GM23338 (cell line): ENCODE measurements at regions not wholly inside any gene's neighbourhood (a gene's known extent, or its start where the extent isn't known, plus 50 kb on each side); places are given as distances from the start of the nearest gene placed in this dataset.

Experiments
- ATAC-seq: fragments of 200-7000 bp; cut with Tn5 transposase; 3 replicates; pipeline ENCODE4 v1.9.1; 2020
- DNase-seq: peaks from one replicate; pipeline ENCODE4 v3.0.0-alpha.2; 2015; ENCODE audit warnings: low spot score
- H2AFZ ChIP-seq: fragments of 200-600 bp; sonication (generic); 2 replicates; pipeline ENCODE4 v1.8.0; 2016; ENCODE audit warnings: antibody characterized with exemption, mild to moderate bottlenecking, moderate library complexity
- H3F3A ChIP-seq: fragments of 200-600 bp; sonication (generic); replicated peaks from 2 replicates; pipeline ENCODE4 v1.8.0; 2017; ENCODE audit warnings: antibody characterized with exemption, mixed run types, low read depth
- H3K27ac ChIP-seq: fragments of 200-600 bp; sonication (generic); 2 replicates; pipeline ENCODE4 v1.6.1; 2016; ENCODE audit warnings: low read depth
- H3K27me3 ChIP-seq: fragments of 200-600 bp; sonication (generic); 2 replicates; pipeline ENCODE4 v1.8.0; 2016; ENCODE audit warnings: mild to moderate bottlenecking, mixed run types, moderate library complexity; ENCODE audit not compliant: insufficient read depth
- H3K36me3 ChIP-seq: fragments of 200-600 bp; sonication (generic); 2 replicates; pipeline ENCODE4 v1.8.0; 2016; ENCODE audit warnings: mild to moderate bottlenecking; ENCODE audit not compliant: insufficient read depth
- H3K4me1 ChIP-seq: fragments of 200-600 bp; sonication (generic); 2 replicates; pipeline ENCODE4 v1.8.0; 2016; ENCODE audit warnings: mild to moderate bottlenecking, moderate library complexity; ENCODE audit not compliant: insufficient read depth
- H3K4me2 ChIP-seq: fragments of 200-600 bp; sonication (generic); 2 replicates; pipeline ENCODE4 v1.7.1; 2017; ENCODE audit warnings: mixed run types
- H3K4me3 ChIP-seq: fragments of 200-600 bp; sonication (generic); 2 replicates; pipeline ENCODE4 v1.6.1; 2016; ENCODE audit warnings: mixed run types
- H3K79me2 ChIP-seq: fragments of 200-600 bp; sonication (generic); replicated peaks from 2 replicates; pipeline ENCODE4 v1.8.0; 2017; ENCODE audit warnings: mild to moderate bottlenecking; ENCODE audit not compliant: insufficient read depth
- H3K9me2 ChIP-seq: fragments of 200-600 bp; sonication (generic); 2 replicates; pipeline ENCODE4 v1.8.0; 2017; ENCODE audit not compliant: insufficient read depth
- H4K20me1 ChIP-seq: fragments of 200-600 bp; sonication (generic); replicated peaks from 2 replicates; pipeline ENCODE4 v1.8.0; 2017; ENCODE audit warnings: mild to moderate bottlenecking; ENCODE audit not compliant: insufficient read depth
- H3K27ac Mint-ChIP-seq: 2 replicates; pipeline ENCODE4 v1.8.0; 2020; ENCODE audit warnings: inconsistent platforms, mild to moderate bottlenecking, moderate library complexity, mixed read lengths
- H3K27me3 Mint-ChIP-seq: 3 replicates; pipeline ENCODE4 v1.8.0; 2022; ENCODE audit warnings: low read depth, mild to moderate bottlenecking, moderate library complexity, mixed read lengths, inconsistent platforms; ENCODE audit not compliant: insufficient read depth, poor library complexity
- H3K36me3 Mint-ChIP-seq: 3 replicates; pipeline ENCODE4 v1.8.0; 2021; ENCODE audit warnings: low read depth, mild to moderate bottlenecking, inconsistent platforms, moderate library complexity, mixed read lengths
- H3K4me1 Mint-ChIP-seq: 3 replicates; pipeline ENCODE4 v1.8.0; 2020; ENCODE audit warnings: mild to moderate bottlenecking, inconsistent platforms, mixed read lengths
- H3K4me3 Mint-ChIP-seq: 3 replicates; pipeline ENCODE4 v1.8.0; 2021; ENCODE audit warnings: moderate library complexity, mild to moderate bottlenecking, inconsistent platforms, mixed read lengths
- H3K9me3 Mint-ChIP-seq: 3 replicates; pipeline ENCODE4 v1.8.0; 2020; ENCODE audit warnings: moderate library complexity, mild to moderate bottlenecking, inconsistent platforms, mixed read lengths
- CREB1 ChIP-seq: fragments of 250-450 bp; sonication (Bioruptor Pico); IDR thresholded peaks from 2 replicates; pipeline ENCODE4 v1.5.0; 2020; ENCODE audit warnings: low read depth, mild to moderate bottlenecking, moderate library complexity
- CTCF ChIP-seq, 2 experiments: fragments of 200-600 bp in 1 of 2; sonication (generic) in 1 of 2; conservative IDR thresholded peaks; 2 replicates each; pipeline versions ENCODE4 v1.5.1 to v1.6.1; 2016 to 2017; ENCODE audit warnings: antibody characterized with exemption in 2 of 2, low read depth in 2 of 2, mild to moderate bottlenecking in 2 of 2, moderate library complexity in 1 of 2
- EZH2 ChIP-seq: fragments of 200-600 bp; sonication (generic); IDR thresholded peaks from one replicate; pipeline ENCODE4 v1.8.0; 2017; ENCODE audit warnings: antibody characterized with exemption, mild to moderate bottlenecking, low read depth; ENCODE audit not compliant: unreplicated experiment
- EZH2phosphoT487 ChIP-seq: fragments of 200-600 bp; sonication (generic); IDR thresholded peaks from one replicate; pipeline ENCODE4 v1.8.1; 2018; ENCODE audit warnings: antibody characterized with exemption; ENCODE audit not compliant: unreplicated experiment
- JUNB ChIP-seq: IDR thresholded peaks from one replicate; pipeline ENCODE4 v1.6.1; 2016; ENCODE audit warnings: antibody characterized with exemption; ENCODE audit not compliant: unreplicated experiment
- NANOG ChIP-seq: IDR thresholded peaks from 2 replicates; pipeline ENCODE4 v1.6.1; 2016; ENCODE audit warnings: antibody characterized with exemption, borderline replicate concordance
- POLR2AphosphoS5 ChIP-seq: IDR thresholded peaks from 2 replicates; pipeline ENCODE4 v1.6.1; 2016; ENCODE audit warnings: antibody characterized with exemption, low read depth
- REST ChIP-seq: IDR thresholded peaks from one replicate; pipeline ENCODE4 v1.6.1; 2018; ENCODE audit warnings: antibody characterized with exemption; ENCODE audit not compliant: unreplicated experiment
- STAT1 ChIP-seq: IDR thresholded peaks from one replicate; pipeline ENCODE4 v1.6.1; 2016; ENCODE audit warnings: antibody characterized with exemption; ENCODE audit not compliant: unreplicated experiment
- ZNF114 ChIP-seq: fragments of 250-450 bp; sonication (Bioruptor Pico); IDR thresholded peaks from 2 replicates; pipeline ENCODE4 v1.5.0; 2020; ENCODE audit warnings: mild to moderate bottlenecking, moderate library complexity
- ZNF331 ChIP-seq: fragments of 250-450 bp; sonication (Bioruptor Pico); IDR thresholded peaks from 2 replicates; pipeline ENCODE4 v1.5.0; 2020; ENCODE audit warnings: low read depth, mild to moderate bottlenecking, moderate library complexity
- TF ChIP-seq, protein P1 (sequence below): IDR thresholded peaks from 2 replicates; pipeline ENCODE4 v1.6.1; 2016; ENCODE audit warnings: antibody characterized with exemption
- TF ChIP-seq, protein P2 (sequence below): fragments of 250-450 bp; sonication (Bioruptor Pico); IDR thresholded peaks from 2 replicates; pipeline ENCODE4 v1.5.0; 2020; ENCODE audit warnings: mild to moderate bottlenecking, moderate library complexity

GRCh38 chr20:4516876-4517275 is 169.4 kb upstream of the PRNP start:
- Mint-ChIP-seq H3K27me3 (peaks cover 4% of the 10 kb centered on the region), H3K4me1 (peaks cover 17% of the 10 kb centered on the region), H3K27ac (no peak overlapping the region), H3K9me3 (no peaks in the 10 kb centered on the region), H3K36me3 (no peaks in the 10 kb centered on the region; the same call in 2 of the 3 replicates), H3K4me3 (no peak overlapping the region)
- Histone ChIP-seq H3K27me3 (no peaks in the 10 kb centered on the region), H3K4me2 (no peak overlapping the region), H2AFZ (no peak overlapping the region), H3K27ac (no peak overlapping the region), H3F3A (no peaks in the 10 kb centered on the region), H4K20me1 (no peaks in the 10 kb centered on the region), H3K4me1 (0 out of 2 replicates have a peak, but pooled peaks cover 10% of the 10 kb centered on the region), H3K36me3 (no peaks in the 10 kb centered on the region), H3K4me3 (no peak overlapping the region), H3K9me2 (peaks cover 6% of the 10 kb centered on the region), H3K79me2 (no peaks in the 10 kb centered on the region)
- TF ChIP-seq, protein P1, sequence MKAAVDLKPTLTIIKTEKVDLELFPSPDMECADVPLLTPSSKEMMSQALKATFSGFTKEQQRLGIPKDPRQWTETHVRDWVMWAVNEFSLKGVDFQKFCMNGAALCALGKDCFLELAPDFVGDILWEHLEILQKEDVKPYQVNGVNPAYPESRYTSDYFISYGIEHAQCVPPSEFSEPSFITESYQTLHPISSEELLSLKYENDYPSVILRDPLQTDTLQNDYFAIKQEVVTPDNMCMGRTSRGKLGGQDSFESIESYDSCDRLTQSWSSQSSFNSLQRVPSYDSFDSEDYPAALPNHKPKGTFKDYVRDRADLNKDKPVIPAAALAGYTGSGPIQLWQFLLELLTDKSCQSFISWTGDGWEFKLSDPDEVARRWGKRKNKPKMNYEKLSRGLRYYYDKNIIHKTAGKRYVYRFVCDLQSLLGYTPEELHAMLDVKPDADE, result no peak
- no peak for TF ChIP-seq POLR2AphosphoS5
- no peak for TF ChIP-seq STAT1
- no peak for TF ChIP-seq ZNF114 (CRISPR knock-in tag)
- no peak for TF ChIP-seq EZH2
- no peak for TF ChIP-seq ZNF331 (CRISPR knock-in tag)
- TF ChIP-seq, protein P2, sequence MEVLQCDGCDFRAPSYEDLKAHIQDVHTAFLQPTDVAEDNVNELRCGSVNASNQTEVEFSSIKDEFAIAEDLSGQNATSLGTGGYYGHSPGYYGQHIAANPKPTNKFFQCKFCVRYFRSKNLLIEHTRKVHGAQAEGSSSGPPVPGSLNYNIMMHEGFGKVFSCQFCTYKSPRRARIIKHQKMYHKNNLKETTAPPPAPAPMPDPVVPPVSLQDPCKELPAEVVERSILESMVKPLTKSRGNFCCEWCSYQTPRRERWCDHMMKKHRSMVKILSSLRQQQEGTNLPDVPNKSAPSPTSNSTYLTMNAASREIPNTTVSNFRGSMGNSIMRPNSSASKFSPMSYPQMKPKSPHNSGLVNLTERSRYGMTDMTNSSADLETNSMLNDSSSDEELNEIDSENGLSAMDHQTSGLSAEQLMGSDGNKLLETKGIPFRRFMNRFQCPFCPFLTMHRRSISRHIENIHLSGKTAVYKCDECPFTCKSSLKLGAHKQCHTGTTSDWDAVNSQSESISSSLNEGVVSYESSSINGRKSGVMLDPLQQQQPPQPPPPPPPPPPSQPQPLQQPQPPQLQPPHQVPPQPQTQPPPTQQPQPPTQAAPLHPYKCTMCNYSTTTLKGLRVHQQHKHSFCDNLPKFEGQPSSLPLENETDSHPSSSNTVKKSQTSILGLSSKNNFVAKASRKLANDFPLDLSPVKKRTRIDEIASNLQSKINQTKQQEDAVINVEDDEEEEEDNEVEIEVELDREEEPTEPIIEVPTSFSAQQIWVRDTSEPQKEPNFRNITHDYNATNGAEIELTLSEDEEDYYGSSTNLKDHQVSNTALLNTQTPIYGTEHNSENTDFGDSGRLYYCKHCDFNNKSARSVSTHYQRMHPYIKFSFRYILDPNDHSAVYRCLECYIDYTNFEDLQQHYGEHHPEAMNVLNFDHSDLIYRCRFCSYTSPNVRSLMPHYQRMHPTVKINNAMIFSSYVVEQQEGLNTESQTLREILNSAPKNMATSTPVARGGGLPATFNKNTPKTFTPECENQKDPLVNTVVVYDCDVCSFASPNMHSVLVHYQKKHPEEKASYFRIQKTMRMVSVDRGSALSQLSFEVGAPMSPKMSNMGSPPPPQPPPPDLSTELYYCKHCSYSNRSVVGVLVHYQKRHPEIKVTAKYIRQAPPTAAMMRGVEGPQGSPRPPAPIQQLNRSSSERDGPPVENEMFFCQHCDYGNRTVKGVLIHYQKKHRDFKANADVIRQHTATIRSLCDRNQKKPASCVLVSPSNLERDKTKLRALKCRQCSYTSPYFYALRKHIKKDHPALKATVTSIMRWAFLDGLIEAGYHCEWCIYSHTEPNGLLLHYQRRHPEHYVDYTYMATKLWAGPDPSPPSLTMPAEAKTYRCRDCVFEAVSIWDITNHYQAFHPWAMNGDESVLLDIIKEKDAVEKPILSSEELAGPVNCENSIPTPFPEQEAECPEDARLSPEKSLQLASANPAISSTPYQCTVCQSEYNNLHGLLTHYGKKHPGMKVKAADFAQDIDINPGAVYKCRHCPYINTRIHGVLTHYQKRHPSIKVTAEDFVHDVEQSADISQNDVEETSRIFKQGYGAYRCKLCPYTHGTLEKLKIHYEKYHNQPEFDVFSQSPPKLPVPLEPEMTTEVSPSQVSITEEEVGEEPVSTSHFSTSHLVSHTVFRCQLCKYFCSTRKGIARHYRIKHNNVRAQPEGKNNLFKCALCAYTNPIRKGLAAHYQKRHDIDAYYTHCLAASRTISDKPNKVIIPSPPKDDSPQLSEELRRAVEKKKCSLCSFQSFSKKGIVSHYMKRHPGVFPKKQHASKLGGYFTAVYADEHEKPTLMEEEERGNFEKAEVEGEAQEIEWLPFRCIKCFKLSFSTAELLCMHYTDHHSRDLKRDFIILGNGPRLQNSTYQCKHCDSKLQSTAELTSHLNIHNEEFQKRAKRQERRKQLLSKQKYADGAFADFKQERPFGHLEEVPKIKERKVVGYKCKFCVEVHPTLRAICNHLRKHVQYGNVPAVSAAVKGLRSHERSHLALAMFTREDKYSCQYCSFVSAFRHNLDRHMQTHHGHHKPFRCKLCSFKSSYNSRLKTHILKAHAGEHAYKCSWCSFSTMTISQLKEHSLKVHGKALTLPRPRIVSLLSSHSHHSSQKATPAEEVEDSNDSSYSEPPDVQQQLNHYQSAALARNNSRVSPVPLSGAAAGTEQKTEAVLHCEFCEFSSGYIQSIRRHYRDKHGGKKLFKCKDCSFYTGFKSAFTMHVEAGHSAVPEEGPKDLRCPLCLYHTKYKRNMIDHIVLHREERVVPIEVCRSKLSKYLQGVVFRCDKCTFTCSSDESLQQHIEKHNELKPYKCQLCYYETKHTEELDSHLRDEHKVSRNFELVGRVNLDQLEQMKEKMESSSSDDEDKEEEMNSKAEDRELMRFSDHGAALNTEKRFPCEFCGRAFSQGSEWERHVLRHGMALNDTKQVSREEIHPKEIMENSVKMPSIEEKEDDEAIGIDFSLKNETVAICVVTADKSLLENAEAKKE (CRISPR knock-in tag), result no peak
- TF ChIP-seq REST, result no peak
- no peak for TF ChIP-seq NANOG
- TF ChIP-seq CTCF (conservative IDR thresholded peaks at IDR 0.05; ENCODE audit: low read depth in 2 of 2), result no peak
- TF ChIP-seq CREB1 (CRISPR knock-in tag), result no peak
- TF ChIP-seq EZH2phosphoT487, result no peak
- TF ChIP-seq JUNB, result no peak
- no peak for DNase-seq
- no peak for ATAC-seq
